ENCODE measurements at regions not wholly inside any gene's neighbourhood (a gene's known extent, or its start where the extent isn't known, plus 50 kb on each side); places are given as distances from the start of the nearest gene placed in this dataset.

GRCh38 chr1:30290581-30290980 is 432.8 kb downstream of the MATN1 start:
- no peak overlapping the region for H3K4me3 ChIP-seq (ENCODE audit: low read depth, low read length)
- TF ChIP-seq CTCF (IDR thresholded peaks at IDR 0.05; ENCODE audit: low read depth, low read length, missing control alignments): no peak
- DNase-seq (ENCODE audit: low read depth): no peak

GRCh38 chr1:30287976-30288375 is 435.4 kb downstream of the MATN1 start:
- no peak for DNase-seq (ENCODE audit: low read depth)
- H3K4me3 ChIP-seq (ENCODE audit: low read depth, low read length): no peak overlapping the region
- no peak for TF ChIP-seq CTCF (IDR thresholded peaks at IDR 0.05; ENCODE audit: low read depth, low read length, missing control alignments)

GRCh38 chr1:30286988-30287839 is 436.2 kb downstream of the MATN1 start:
- TF ChIP-seq CTCF (IDR thresholded peaks at IDR 0.05; ENCODE audit: low read depth, low read length, missing control alignments): no peak
- no peak overlapping the region for H3K4me3 ChIP-seq (ENCODE audit: low read depth, low read length)
- no peak for DNase-seq (ENCODE audit: low read depth)

- no peak for TF ChIP-seq CTCF (IDR thresholded peaks at IDR 0.05; ENCODE audit: low read depth, low read length, missing control alignments)
- DNase-seq (ENCODE audit: low read depth): no peak
- H3K4me3 ChIP-seq (ENCODE audit: low read depth, low read length): no peak overlapping the region
Observed at GRCh38 chr1:30286241-30286987, 437.0 kb downstream of the MATN1 start.

- TF ChIP-seq CTCF (IDR thresholded peaks at IDR 0.05; ENCODE audit: low read depth, low read length, missing control alignments): no peak
- DNase-seq (ENCODE audit: low read depth): no peak
- no peak overlapping the region for H3K4me3 ChIP-seq (ENCODE audit: low read depth, low read length)
Observed at GRCh38 chr1:30285501-30285932, 437.9 kb downstream of the MATN1 start.

- DNase-seq (ENCODE audit: low read depth): no peak
- no peak for TF ChIP-seq CTCF (IDR thresholded peaks at IDR 0.05; ENCODE audit: low read depth, low read length, missing control alignments)
- no peak overlapping the region for H3K4me3 ChIP-seq (ENCODE audit: low read depth, low read length)
Observed at GRCh38 chr1:30284728-30285475, 438.5 kb downstream of the MATN1 start.
